ENCODE measurements at regions not wholly inside any gene's neighbourhood (a gene's known extent, or its start where the extent isn't known, plus 50 kb on each side); places are given as distances from the start of the nearest gene placed in this dataset.

GRCh38 chr17:77476006-77476405 is 335.2 kb downstream of the SEC14L1 start:
- H3K4me3 Mint-ChIP-seq (ENCODE audit: unreplicated experiment): no peak overlapping the region

GRCh38 chr17:77476498-77476897 is 335.7 kb downstream of the SEC14L1 start:
- H3K4me1 Mint-ChIP-seq (ENCODE audit: unreplicated experiment): peaks cover 87% of the 10 kb centered on the region
- H3K4me3 Mint-ChIP-seq (ENCODE audit: unreplicated experiment): no peak overlapping the region
- H3K27ac Mint-ChIP-seq (ENCODE audit: unreplicated experiment): peak overlapping the region; percentile 57
- peaks cover 24% of the 10 kb centered on the region for H3K27me3 Mint-ChIP-seq (ENCODE audit: unreplicated experiment)
- no peaks in the 10 kb centered on the region for H3K9me3 Mint-ChIP-seq (ENCODE audit: unreplicated experiment)
- peaks cover 16% of the 10 kb centered on the region for H3K36me3 Mint-ChIP-seq (ENCODE audit: low read depth, unreplicated experiment)
- no peak for TF ChIP-seq CTCF (IDR thresholded peaks at IDR 0.05; ENCODE audit: unreplicated experiment)
- no peak for DNase-seq (ENCODE audit: low spot score)

More at GRCh38 chr17:77476006-77476405, 335.2 kb downstream of the SEC14L1 start:
- H3K27ac Mint-ChIP-seq (ENCODE audit: unreplicated experiment): no peak overlapping the region
- H3K9me3 Mint-ChIP-seq (ENCODE audit: unreplicated experiment): no peaks in the 10 kb centered on the region
- no peak for DNase-seq (ENCODE audit: low spot score)
- H3K27me3 Mint-ChIP-seq (ENCODE audit: unreplicated experiment): peaks cover 19% of the 10 kb centered on the region
- no peak for TF ChIP-seq CTCF (IDR thresholded peaks at IDR 0.05; ENCODE audit: unreplicated experiment)
- H3K4me1 Mint-ChIP-seq (ENCODE audit: unreplicated experiment): peaks cover 89% of the 10 kb centered on the region
- peaks cover 11% of the 10 kb centered on the region for H3K36me3 Mint-ChIP-seq (ENCODE audit: low read depth, unreplicated experiment)

- Mint-ChIP-seq H3K27ac (ENCODE audit: unreplicated experiment) (peak overlapping the region; percentile 57), H3K4me3 (ENCODE audit: unreplicated experiment) (peak overlapping the region; percentile 15), H3K4me1 (ENCODE audit: unreplicated experiment) (peaks cover 81% of the 10 kb centered on the region), H3K27me3 (ENCODE audit: unreplicated experiment) (peaks cover 20% of the 10 kb centered on the region), H3K36me3 (ENCODE audit: low read depth, unreplicated experiment) (peaks cover 18% of the 10 kb centered on the region), H3K9me3 (ENCODE audit: unreplicated experiment) (no peaks in the 10 kb centered on the region)
- no peak for TF ChIP-seq CTCF (IDR thresholded peaks at IDR 0.05; ENCODE audit: unreplicated experiment)
- DNase-seq (ENCODE audit: low spot score): no peak
These were observed 336.4 kb downstream of the SEC14L1 start for GRCh38 chr17:77476931-77477805.

- DNase-seq (ENCODE audit: low spot score): no peak
- Mint-ChIP-seq H3K4me3 (ENCODE audit: unreplicated experiment) (no peak overlapping the region), H3K27me3 (ENCODE audit: unreplicated experiment) (peaks cover 18% of the 10 kb centered on the region), H3K36me3 (ENCODE audit: low read depth, unreplicated experiment) (peaks cover 18% of the 10 kb centered on the region), H3K9me3 (ENCODE audit: unreplicated experiment) (no peaks in the 10 kb centered on the region), H3K27ac (ENCODE audit: unreplicated experiment) (no peak overlapping the region), H3K4me1 (ENCODE audit: unreplicated experiment) (peaks cover 70% of the 10 kb centered on the region)
- no peak for TF ChIP-seq CTCF (IDR thresholded peaks at IDR 0.05; ENCODE audit: unreplicated experiment)
These were observed 337.5 kb downstream of the SEC14L1 start for GRCh38 chr17:77478281-77478680.

- H3K4me1 Mint-ChIP-seq (ENCODE audit: unreplicated experiment): peaks cover 64% of the 10 kb centered on the region
- peak overlapping the region; percentile 93 for H3K27ac Mint-ChIP-seq (ENCODE audit: unreplicated experiment)
- H3K4me3 Mint-ChIP-seq (ENCODE audit: unreplicated experiment): peak overlapping the region; percentile 66
These were observed 338.1 kb downstream of the SEC14L1 start for GRCh38 chr17:77478899-77479298.

More at GRCh38 chr17:77478899-77479298, 338.1 kb downstream of the SEC14L1 start:
- H3K9me3 Mint-ChIP-seq (ENCODE audit: unreplicated experiment): no peaks in the 10 kb centered on the region
- DNase-seq (ENCODE audit: low spot score): no peak
- no peak for TF ChIP-seq CTCF (IDR thresholded peaks at IDR 0.05; ENCODE audit: unreplicated experiment)
- H3K27me3 Mint-ChIP-seq (ENCODE audit: unreplicated experiment): peaks cover 18% of the 10 kb centered on the region
- peaks cover 18% of the 10 kb centered on the region for H3K36me3 Mint-ChIP-seq (ENCODE audit: low read depth, unreplicated experiment)
